ENCODE measurements at regions not wholly inside any gene's neighbourhood (a gene's known extent, or its start where the extent isn't known, plus 50 kb on each side); places are given as distances from the start of the nearest gene placed in this dataset.

GRCh38 chr4:19992471-19993093 is 259.1 kb upstream of the SLIT2 start:
- DNase-seq (ENCODE audit: low read depth), result no peak

GRCh38 chr4:19987746-19988145 is 264.0 kb upstream of the SLIT2 start:
- DNase-seq (ENCODE audit: low read depth), result no peak

- DNase-seq (ENCODE audit: low read depth), result no peak
These were observed 268.6 kb upstream of the SLIT2 start for GRCh38 chr4:19983072-19983471.

- DNase-seq (ENCODE audit: low read depth), result no peak
These were observed 269.1 kb upstream of the SLIT2 start for GRCh38 chr4:19982556-19982955.

- DNase-seq (ENCODE audit: low read depth), result no peak
These were observed 279.9 kb upstream of the SLIT2 start for GRCh38 chr4:19971829-19972228.

- DNase-seq (ENCODE audit: low read depth), result no peak
These were observed 282.2 kb upstream of the SLIT2 start for GRCh38 chr4:19969492-19969891.

GRCh38 chr4:19961091-19961490 is 290.6 kb upstream of the SLIT2 start:
- no peak for DNase-seq (ENCODE audit: low read depth)

- no peak for DNase-seq (ENCODE audit: low read depth)
These were observed 292.9 kb upstream of the SLIT2 start for GRCh38 chr4:19958848-19959247.

GRCh38 chr4:19947349-19947748 is 304.4 kb upstream of the SLIT2 start:
- DNase-seq (ENCODE audit: low read depth), result no peak

GRCh38 chr4:19945979-19946380 is 305.7 kb upstream of the SLIT2 start:
- DNase-seq (ENCODE audit: low read depth), result no peak

GRCh38 chr4:19945501-19945900 is 306.2 kb upstream of the SLIT2 start:
- DNase-seq (ENCODE audit: low read depth), result no peak

GRCh38 chr4:19944806-19945205 is 306.9 kb upstream of the SLIT2 start:
- DNase-seq (ENCODE audit: low read depth), result no peak

- DNase-seq (ENCODE audit: low read depth), result no peak
These were observed 307.5 kb upstream of the SLIT2 start for GRCh38 chr4:19944251-19944650.

GRCh38 chr4:19941434-19941833 is 310.3 kb upstream of the SLIT2 start:
- DNase-seq (ENCODE audit: low read depth), result no peak

GRCh38 chr4:19940861-19941260 is 310.8 kb upstream of the SLIT2 start:
- DNase-seq (ENCODE audit: low read depth), result no peak

- no peak for DNase-seq (ENCODE audit: low read depth)
These were observed 315.2 kb upstream of the SLIT2 start for GRCh38 chr4:19936476-19936875.

GRCh38 chr4:19930742-19931141 is 321.0 kb upstream of the SLIT2 start:
- DNase-seq (ENCODE audit: low read depth), result no peak

GRCh38 chr4:19927381-19927780 is 324.3 kb upstream of the SLIT2 start:
- DNase-seq (ENCODE audit: low read depth), result no peak

GRCh38 chr4:19925516-19925915 is 326.2 kb upstream of the SLIT2 start:
- no peak for DNase-seq (ENCODE audit: low read depth)

- no peak for DNase-seq (ENCODE audit: low read depth)
These were observed 326.9 kb upstream of the SLIT2 start for GRCh38 chr4:19924761-19925160.

- no peak for DNase-seq (ENCODE audit: low read depth)
These were observed 336.4 kb upstream of the SLIT2 start for GRCh38 chr4:19915276-19915675.

- no peak for DNase-seq (ENCODE audit: low read depth)
These were observed 338.1 kb upstream of the SLIT2 start for GRCh38 chr4:19913650-19914049.

- DNase-seq (ENCODE audit: low read depth), result no peak
These were observed 340.7 kb upstream of the SLIT2 start for GRCh38 chr4:19910861-19911525.

- no peak for DNase-seq (ENCODE audit: low read depth)
These were observed 346.7 kb upstream of the SLIT2 start for GRCh38 chr4:19905024-19905423.
